ENCODE measurements at regions not wholly inside any gene's neighbourhood (a gene's known extent, or its start where the extent isn't known, plus 50 kb on each side); places are given as distances from the start of the nearest gene placed in this dataset.

DNA sequence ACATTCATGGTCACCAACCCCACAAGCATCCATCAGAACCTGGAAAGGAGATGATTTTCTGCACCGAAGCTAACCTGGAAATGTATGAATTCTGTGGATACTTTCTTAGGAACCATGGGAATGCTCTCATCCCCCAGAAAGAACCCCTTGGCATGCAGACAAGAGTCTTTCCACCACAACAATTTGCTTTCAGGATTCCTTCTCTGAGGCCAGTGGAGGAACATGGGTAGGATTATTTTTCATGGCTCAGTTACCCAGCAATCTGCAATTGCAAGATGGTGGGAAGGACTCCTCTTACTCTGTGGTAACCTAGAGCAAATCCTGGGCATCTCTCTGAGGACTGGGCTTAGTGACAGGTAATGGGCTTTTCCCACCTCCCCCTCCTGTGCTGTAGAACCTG is 131.9 kb upstream of the MSX1 start:
- POLR2A ChIA-PET = no interaction called here
- TF ChIP-seq, protein P1, sequence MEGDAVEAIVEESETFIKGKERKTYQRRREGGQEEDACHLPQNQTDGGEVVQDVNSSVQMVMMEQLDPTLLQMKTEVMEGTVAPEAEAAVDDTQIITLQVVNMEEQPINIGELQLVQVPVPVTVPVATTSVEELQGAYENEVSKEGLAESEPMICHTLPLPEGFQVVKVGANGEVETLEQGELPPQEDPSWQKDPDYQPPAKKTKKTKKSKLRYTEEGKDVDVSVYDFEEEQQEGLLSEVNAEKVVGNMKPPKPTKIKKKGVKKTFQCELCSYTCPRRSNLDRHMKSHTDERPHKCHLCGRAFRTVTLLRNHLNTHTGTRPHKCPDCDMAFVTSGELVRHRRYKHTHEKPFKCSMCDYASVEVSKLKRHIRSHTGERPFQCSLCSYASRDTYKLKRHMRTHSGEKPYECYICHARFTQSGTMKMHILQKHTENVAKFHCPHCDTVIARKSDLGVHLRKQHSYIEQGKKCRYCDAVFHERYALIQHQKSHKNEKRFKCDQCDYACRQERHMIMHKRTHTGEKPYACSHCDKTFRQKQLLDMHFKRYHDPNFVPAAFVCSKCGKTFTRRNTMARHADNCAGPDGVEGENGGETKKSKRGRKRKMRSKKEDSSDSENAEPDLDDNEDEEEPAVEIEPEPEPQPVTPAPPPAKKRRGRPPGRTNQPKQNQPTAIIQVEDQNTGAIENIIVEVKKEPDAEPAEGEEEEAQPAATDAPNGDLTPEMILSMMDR (IDR thresholded peaks at IDR 0.05; ENCODE audit: insufficient read depth, low read depth, low read length) = no peak
- CTCF ChIA-PET = interaction anchor here (1.4 kb wide), 1 partner anchor 12 kb away, joined by 3 read pairs; no protein-coding TSS in a partner anchor
- no peak overlapping the region for H3K4me3 ChIP-seq (ENCODE audit: low read depth, low read length)
- no peaks in the 10 kb centered on the region for H3K36me3 ChIP-seq (ENCODE audit: control insufficient read depth, insufficient read depth, low read length)
- peaks cover 1% of the 10 kb centered on the region for H3K27me3 ChIP-seq (ENCODE audit: control insufficient read depth, insufficient read depth, low read length)
- DNase-seq (ENCODE audit: low read depth) = no peak

DNA sequence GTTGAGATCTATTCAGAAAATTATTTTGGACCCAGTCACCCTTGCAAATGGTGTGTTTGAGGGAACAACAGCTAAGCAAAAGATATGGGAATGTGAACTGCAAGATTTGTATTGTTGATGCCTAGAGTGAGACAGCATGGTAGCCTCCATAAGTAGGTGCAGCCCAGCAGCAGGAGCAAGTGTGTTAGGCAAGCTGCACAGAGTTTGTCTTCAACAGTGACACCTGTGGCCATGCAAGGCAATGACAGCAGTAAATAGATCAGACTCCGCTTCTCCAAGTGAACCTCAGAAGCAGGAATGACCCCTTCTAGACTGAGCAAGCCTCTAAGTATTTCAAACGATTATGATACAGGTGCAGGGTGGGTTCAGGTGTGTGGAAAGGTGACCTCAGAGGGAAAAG is 133.4 kb upstream of the MSX1 start:
- no peaks in the 10 kb centered on the region; the same call in none of the 2 replicates for H3K27me3 ChIP-seq (ENCODE audit: control insufficient read depth, insufficient read depth, low read length)
- no peak overlapping the region for H3K4me3 ChIP-seq (ENCODE audit: low read depth, low read length)
- TF ChIP-seq, protein P1 (IDR thresholded peaks at IDR 0.05; ENCODE audit: insufficient read depth, low read depth, low read length) = peak; percentile 27
- no peak for DNase-seq (ENCODE audit: low read depth)
- H3K36me3 ChIP-seq (ENCODE audit: control insufficient read depth, insufficient read depth, low read length) = no peaks in the 10 kb centered on the region
- CTCF ChIA-PET = no interaction called here
- POLR2A ChIA-PET = no interaction called here

DNA sequence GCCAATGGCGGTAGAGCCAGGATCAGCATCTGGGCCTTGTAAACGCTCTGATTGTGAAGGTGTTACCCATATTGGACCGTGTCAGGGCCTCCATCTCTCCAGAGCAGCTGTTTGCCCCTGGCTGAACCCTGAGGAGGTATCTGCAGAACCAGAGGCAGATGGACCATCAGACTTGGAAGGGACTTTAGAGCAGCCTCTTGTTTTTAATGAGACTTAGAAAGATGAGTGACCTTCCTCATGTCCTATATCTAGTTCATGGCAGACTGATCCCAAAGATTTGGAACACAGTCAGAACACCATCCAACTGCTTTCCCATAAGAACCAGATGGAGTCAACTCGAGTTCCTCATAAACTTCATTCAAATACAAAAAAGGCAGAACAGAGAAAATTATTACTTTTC is 135.1 kb upstream of the MSX1 start:
- CTCF ChIA-PET = no interaction called here
- POLR2A ChIA-PET = no interaction called here
- H3K4me3 ChIP-seq (ENCODE audit: low read depth, low read length) = no peak overlapping the region
- TF ChIP-seq, protein P1 (IDR thresholded peaks at IDR 0.05; ENCODE audit: insufficient read depth, low read depth, low read length) = no peak
- no peaks in the 10 kb centered on the region; the same call in 1 of the 2 replicates for H3K27me3 ChIP-seq (ENCODE audit: control insufficient read depth, insufficient read depth, low read length)
- no peaks in the 10 kb centered on the region for H3K36me3 ChIP-seq (ENCODE audit: control insufficient read depth, insufficient read depth, low read length)
- no peak for DNase-seq (ENCODE audit: low read depth)

DNA sequence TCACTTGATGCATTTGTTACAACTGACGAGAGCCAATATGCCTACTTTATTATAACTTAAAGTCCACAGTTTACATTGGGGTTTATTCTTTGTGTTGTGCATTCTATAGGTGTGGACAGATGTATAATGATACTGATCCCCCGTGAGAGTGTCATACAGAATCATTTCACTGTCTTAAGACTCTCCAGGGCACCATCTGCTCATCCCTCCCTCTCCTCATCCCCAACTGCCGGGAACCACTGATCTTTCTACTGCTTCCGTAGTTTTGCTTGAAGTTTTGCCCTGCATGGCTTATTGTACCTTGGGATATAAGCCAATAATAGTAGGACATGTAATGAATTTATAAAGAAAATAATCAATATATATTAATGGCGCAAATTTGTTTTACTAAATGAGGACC is 137.8 kb upstream of the MSX1 start:
- DNase-seq (ENCODE audit: low read depth) = no peak
- Histone ChIP-seq H3K36me3 (ENCODE audit: control insufficient read depth, insufficient read depth, low read length) (no peaks in the 10 kb centered on the region), H3K4me3 (ENCODE audit: low read depth, low read length) (no peak overlapping the region), H3K27me3 (ENCODE audit: control insufficient read depth, insufficient read depth, low read length) (peaks cover 3% of the 10 kb centered on the region)
- ChIA-PET CTCF (no interaction called here), POLR2A (no interaction called here)
- TF ChIP-seq, protein P1 (IDR thresholded peaks at IDR 0.05; ENCODE audit: insufficient read depth, low read depth, low read length) = no peak

DNA sequence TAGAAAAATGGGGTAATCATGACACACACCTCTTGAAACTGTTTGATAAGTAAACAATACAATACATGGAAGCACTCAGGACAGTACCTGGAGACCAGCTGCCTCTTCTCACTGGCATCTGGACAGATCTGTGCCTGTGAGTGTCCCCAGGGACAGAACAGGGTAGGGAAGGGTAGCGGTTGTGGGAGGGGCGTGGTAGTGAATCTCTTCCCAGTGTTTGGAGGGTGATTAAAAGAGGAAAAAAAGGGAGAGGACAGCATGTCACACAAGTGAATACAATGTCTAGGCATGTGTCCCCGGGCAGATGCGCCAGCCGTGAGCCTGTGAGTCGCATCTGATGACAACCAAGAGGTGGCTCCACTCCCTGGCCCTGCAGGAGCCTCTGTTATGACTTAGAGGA is 138.8 kb upstream of the MSX1 start:
- DNase-seq (ENCODE audit: low read depth) = no peak
- Histone ChIP-seq H3K36me3 (ENCODE audit: control insufficient read depth, insufficient read depth, low read length) (no peaks in the 10 kb centered on the region), H3K27me3 (ENCODE audit: control insufficient read depth, insufficient read depth, low read length) (peaks cover 3% of the 10 kb centered on the region), H3K4me3 (ENCODE audit: low read depth, low read length) (no peak overlapping the region)
- ChIA-PET CTCF (interaction anchor here (1.1 kb wide), 1 partner anchor 41 kb away, joined by 3 read pairs; no protein-coding TSS in a partner anchor), POLR2A (no interaction called here)
- TF ChIP-seq, protein P1 (IDR thresholded peaks at IDR 0.05; ENCODE audit: insufficient read depth, low read depth, low read length) = no peak
